ENCODE measurements at regions not wholly inside any gene's neighbourhood (a gene's known extent, or its start where the extent isn't known, plus 50 kb on each side); places are given as distances from the start of the nearest gene placed in this dataset.

DNA sequence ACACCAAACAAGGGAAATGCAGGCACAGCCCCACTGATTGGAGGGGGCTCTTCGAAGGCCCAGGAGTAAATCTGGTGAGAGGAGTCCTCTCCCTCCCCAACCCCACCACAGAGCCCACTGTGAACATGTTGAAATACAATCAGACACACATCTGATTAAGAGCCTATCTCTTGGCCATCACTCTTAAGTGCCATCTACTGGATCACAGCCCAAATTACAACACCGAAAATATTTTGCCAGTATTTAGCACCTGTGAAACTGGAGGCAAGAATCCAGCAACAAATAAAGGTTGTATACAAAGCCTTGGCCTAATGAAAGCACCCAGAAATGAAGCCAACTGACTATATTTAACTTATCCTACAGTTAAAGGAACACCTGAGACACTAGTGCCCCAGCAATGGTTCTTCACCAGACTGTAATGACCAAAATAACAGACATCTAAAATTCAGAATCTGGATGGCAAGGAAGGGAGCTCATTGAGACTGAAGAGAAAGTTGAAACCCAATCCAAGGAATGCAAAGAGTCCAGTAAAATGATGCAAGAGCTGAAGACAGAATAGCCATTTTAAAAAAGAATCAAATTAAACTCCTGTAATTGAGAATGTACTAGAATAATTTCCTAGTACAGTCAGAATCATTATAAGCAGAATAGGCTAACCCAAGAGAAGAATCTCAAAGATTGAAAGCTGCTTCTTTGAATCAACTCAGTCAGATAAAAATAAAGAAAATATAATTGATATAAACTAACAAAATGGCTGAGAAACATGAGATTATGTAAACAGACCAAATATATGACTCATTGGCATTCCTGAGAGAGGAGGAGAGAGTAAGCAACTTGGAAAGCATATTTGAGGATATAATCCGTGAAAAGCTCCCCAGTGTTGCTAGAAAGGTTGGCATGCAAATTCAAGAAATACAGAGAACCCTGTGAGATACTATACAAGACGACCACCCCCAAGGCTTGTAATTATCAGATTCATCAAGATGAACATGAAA, 1117.0 kb downstream of the FLRT2 start:
- DNase-seq = no peak

DNA sequence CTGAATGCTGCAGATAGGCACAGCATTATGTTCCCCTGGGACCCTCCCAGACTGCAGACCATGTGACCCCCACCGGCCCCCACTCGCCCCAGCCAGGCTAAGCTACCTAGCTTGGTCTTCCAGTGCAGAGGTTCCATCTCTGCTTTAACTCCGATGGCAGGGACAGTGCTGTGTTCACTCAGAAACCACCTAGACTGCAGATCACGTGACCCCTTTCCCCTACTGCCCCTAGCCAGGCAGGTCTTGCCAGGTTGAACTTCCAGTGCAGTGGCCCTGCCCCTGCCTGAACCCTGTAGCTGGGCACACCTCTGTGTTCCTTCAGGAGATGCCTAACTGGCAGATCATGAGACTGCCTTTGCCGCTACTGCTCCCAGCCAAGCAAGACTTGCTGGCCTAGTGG, 1116.2 kb downstream of the FLRT2 start:
- no peak for DNase-seq

DNA sequence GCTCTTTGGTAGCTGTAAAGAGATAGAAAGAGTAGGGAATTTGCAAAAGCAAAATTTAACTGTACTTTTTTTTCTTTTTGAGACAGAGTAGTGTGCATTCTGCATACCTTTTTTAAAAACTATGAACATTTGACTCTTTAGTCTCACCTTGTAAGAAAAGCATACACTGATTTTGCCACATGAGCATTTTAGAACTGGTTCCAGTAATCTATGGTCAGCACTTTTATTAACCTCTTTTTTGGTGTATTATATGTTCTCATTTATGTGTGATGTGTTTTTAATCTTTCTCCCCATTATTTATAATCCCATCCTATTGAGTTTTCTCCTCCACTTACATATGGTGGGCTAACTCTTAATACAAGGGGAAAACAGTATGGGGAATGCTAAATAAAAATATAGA, 1111.4 kb downstream of the FLRT2 start:
- DNase-seq = no peak

DNA sequence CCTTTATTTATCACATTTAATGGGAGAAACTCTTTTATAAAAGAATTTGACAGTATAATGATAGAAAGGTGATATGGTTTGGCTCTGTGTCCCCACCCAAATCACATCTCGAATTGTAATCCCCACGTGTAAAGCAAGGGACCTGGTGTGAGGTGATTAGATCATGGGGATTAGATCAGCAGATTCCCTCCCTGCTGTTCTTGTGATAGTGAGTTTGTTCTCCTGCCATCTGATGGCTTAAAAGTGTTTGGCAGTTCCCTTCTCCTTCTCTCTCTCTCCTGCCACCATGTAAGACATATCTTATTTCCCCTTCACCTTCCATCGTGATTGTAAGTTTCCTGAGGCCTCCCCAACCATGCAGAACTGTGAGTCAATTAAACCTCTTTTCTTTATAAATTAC, 1110.3 kb downstream of the FLRT2 start:
- no peak for DNase-seq

- DNase-seq = no peak
Observed at GRCh38 chr14:86639666-86640065, 1109.7 kb downstream of the FLRT2 start.

DNA sequence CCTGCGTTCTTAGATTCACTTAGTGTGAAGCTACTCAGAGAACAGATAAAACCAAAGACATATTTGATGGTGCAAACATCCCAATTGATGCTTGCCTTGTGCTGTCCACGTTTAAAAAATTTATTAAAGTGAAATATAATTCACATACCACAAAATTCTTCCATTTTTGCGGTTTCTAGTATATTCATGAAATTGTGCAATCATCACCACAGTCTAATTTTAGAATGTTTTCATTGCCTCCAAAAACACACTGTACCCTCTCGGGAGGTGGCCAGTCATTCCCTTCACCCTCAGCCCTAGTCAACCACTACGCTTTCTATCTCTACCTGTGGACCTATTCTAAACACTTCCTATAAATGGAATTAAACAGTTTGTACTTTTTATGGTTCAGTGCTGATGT, 1109.2 kb downstream of the FLRT2 start:
- DNase-seq = no peak

- no peak for DNase-seq
Observed at GRCh38 chr14:86627080-86627479, 1097.1 kb downstream of the FLRT2 start.

GRCh38 chr14:86626530-86626929, 1096.6 kb downstream of the FLRT2 start:
- DNase-seq = no peak

DNA sequence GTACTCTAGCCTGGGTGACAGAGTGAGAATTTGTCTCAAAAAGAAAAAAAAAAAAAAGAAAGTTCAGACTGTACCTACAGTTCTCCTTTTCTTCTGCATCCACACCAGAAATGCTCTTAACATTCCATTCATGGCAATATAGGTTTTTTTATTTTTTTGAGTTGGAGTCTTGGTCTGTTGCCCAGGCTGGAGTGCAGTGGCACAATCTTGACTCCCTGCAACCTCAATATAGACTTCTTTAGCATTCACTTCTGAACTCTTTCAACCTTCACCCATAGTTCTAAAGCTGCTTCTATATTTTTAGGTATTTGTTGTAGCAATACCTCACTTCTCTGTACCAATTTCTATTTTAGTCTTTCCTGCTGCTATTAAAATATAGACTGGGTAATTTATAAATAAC, 1095.7 kb downstream of the FLRT2 start:
- DNase-seq = no peak

- no peak for DNase-seq
Observed at GRCh38 chr14:86619726-86620125, 1089.8 kb downstream of the FLRT2 start.

DNA sequence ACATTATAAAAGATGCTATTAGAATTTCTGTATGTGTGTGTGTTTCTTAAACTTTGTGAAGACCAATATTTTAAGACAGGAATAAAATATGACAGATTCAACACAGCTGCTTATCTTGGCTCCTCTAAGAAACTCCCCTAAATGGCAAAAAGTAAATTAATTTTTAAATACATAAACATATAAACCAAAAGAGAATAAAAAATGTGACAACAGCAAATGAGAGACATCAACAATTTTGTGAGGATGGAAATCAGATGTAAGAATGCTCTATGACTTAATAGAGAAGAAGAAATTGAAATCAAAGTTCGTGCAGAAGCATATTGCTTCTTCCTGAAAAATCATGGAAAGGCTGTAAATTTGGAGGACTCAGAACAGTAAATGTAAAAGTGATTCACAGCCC, 1083.8 kb downstream of the FLRT2 start:
- no peak for DNase-seq

GRCh38 chr14:86613126-86613525, 1083.2 kb downstream of the FLRT2 start:
- no peak for DNase-seq

- no peak for DNase-seq
Observed at GRCh38 chr14:86604561-86604960, 1074.6 kb downstream of the FLRT2 start.

GRCh38 chr14:86602263-86602662, 1072.3 kb downstream of the FLRT2 start:
- no peak for DNase-seq

- no peak for DNase-seq
Observed at GRCh38 chr14:86601813-86602212, 1071.9 kb downstream of the FLRT2 start.

DNA sequence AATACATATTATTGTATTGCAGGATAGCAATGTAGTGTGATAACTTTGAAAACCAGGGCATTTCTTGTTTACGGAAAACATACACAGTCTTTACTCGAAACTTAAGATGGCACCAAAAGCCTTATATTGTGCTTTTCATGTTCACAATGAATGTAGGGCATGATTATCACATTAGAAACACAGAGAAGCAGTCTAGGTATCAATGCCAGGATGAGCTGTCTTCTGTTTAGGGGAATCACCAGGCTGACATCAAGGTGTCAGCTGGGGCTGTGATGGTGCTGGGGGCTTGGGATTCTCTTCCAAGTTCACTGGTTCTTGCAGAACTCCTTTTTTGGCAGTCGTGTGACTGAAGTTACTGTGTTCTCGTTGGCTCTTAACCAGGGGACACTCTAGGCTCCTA, 1067.3 kb downstream of the FLRT2 start:
- DNase-seq = no peak

- no peak for DNase-seq
Observed at GRCh38 chr14:86596024-86596423, 1066.1 kb downstream of the FLRT2 start.

- no peak for DNase-seq
Observed at GRCh38 chr14:86575141-86575540, 1045.2 kb downstream of the FLRT2 start.

GRCh38 chr14:86574778-86575129, 1044.8 kb downstream of the FLRT2 start:
- no peak for DNase-seq

GRCh38 chr14:86574051-86574777, 1044.3 kb downstream of the FLRT2 start:
- DNase-seq = no peak

GRCh38 chr14:86570371-86570770, 1040.4 kb downstream of the FLRT2 start:
- no peak for DNase-seq

DNA sequence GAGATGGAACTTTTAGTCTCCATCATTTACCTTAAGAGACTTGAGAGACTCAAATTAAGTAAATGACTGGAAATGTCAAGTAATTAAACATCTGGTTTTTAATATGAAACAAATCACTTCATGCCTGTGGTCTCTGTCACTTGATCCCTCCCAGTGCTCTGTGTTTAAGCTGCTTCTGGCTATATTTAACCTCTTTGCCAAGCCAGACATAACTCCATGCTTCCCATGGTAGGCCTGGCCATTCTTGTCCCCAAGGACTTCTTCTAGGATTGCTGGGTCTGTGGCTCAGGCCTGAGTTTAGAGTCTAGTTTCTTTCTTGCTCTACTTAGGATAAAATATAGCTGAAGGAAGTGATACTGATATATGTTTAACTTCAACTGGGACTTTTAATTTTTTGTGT, 1013.6 kb downstream of the FLRT2 start:
- no peak for DNase-seq

- DNase-seq = no peak
Observed at GRCh38 chr14:86541972-86542371, 1012.0 kb downstream of the FLRT2 start.

GRCh38 chr14:86540636-86541247, 1010.8 kb downstream of the FLRT2 start:
- no peak for DNase-seq
